ENCODE measurements at regions not wholly inside any gene's neighbourhood (a gene's known extent, or its start where the extent isn't known, plus 50 kb on each side); places are given as distances from the start of the nearest gene placed in this dataset.

DNA sequence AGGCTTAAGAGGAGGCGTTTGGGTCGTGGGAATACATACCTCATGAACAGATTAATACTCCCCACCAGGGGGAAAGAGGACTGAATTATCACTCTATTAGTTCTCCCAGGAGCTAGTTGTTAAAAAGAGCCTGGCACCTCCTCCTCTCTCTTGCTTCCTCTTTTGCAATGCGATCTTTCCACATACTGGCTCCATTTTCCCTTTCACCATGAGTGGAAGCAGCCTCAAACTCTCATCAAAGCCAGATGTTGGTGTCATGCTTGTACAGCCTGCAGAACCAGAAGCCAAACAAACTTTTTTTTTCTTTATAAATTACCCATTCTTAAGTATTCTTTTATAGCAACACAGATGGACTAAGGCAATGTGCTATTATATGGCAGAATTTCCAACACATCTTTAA, 258.5 kb downstream of the FAM76B start:
- TF ChIP-seq, protein P1, sequence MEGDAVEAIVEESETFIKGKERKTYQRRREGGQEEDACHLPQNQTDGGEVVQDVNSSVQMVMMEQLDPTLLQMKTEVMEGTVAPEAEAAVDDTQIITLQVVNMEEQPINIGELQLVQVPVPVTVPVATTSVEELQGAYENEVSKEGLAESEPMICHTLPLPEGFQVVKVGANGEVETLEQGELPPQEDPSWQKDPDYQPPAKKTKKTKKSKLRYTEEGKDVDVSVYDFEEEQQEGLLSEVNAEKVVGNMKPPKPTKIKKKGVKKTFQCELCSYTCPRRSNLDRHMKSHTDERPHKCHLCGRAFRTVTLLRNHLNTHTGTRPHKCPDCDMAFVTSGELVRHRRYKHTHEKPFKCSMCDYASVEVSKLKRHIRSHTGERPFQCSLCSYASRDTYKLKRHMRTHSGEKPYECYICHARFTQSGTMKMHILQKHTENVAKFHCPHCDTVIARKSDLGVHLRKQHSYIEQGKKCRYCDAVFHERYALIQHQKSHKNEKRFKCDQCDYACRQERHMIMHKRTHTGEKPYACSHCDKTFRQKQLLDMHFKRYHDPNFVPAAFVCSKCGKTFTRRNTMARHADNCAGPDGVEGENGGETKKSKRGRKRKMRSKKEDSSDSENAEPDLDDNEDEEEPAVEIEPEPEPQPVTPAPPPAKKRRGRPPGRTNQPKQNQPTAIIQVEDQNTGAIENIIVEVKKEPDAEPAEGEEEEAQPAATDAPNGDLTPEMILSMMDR (IDR thresholded peaks at IDR 0.05) = no peak
- TF ChIP-seq POLR2A (IDR thresholded peaks at IDR 0.05) = no peak

Measured in Peyer's patch (tissue), 4 donors.